OCI-LY7 (cell line): ENCODE measurements at regions not wholly inside any gene's neighbourhood (a gene's known extent, or its start where the extent isn't known, plus 50 kb on each side); places are given as distances from the start of the nearest gene placed in this dataset.

Experiments used
- BruUV-seq: library from RNA; stranded (reverse); fragments of 400-500 nt; replicated peaks from 2 replicates; lab custom pipeline; 2021; lab: Mats Ljungman, UMichigan
- CTCF ChIA-PET: fragments of 300-600 bp; sonication (Branson Sonifier 250); formaldehyde crosslinking; loops from one replicate; lab custom pipeline; 2022; ENCODE audit warnings: antibody characterized with exemption; ENCODE audit not compliant: unreplicated experiment; lab: Charles Lee
- POLR2A ChIA-PET: fragments of 300-600 bp; sonication (Branson Sonifier 250); formaldehyde crosslinking; loops from one replicate; lab custom pipeline; 2022; ENCODE audit warnings: antibody characterized with exemption; lab: Charles Lee
- DNase-seq: peaks from one replicate; pipeline ENCODE4 v3.0.0-alpha.2; 2015; ENCODE audit warnings: low spot score
- H2AFZ ChIP-seq: fragments of 200-600 bp; sonication (generic), shearing (Covaris generic); 2 replicates; pipeline ENCODE4 v1.6.1; 2014; ENCODE audit warnings: mild to moderate bottlenecking, antibody characterized with exemption, low read length, moderate library complexity
- H3K27ac ChIP-seq: fragments of 200-600 bp; sonication (generic); 2 replicates; pipeline ENCODE4 v1.5.1; 2014; ENCODE audit warnings: mixed run types, low read depth, mild to moderate bottlenecking, moderate library complexity, low read length, inconsistent platforms; ENCODE audit not compliant: poor library complexity, severe bottlenecking
- H3K36me3 ChIP-seq: fragments of 200-600 bp; sonication (generic); 2 replicates; pipeline ENCODE4 v1.6.1; 2014; ENCODE audit warnings: mild to moderate bottlenecking, antibody characterized with exemption, low read length, moderate library complexity, mixed read lengths; ENCODE audit not compliant: insufficient read depth
- H3K4me1 ChIP-seq: fragments of 200-600 bp; sonication (generic); 2 replicates; pipeline ENCODE4 v1.5.1; 2014; ENCODE audit warnings: mild to moderate bottlenecking, low read length; ENCODE audit not compliant: insufficient read depth, poor library complexity, severe bottlenecking
- H3K4me2 ChIP-seq: fragments of 200-600 bp; sonication (generic); 2 replicates; pipeline ENCODE4 v1.6.1; 2014; ENCODE audit warnings: mild to moderate bottlenecking, low read length
- H3K4me3 ChIP-seq: fragments of 200-600 bp; sonication (generic); 2 replicates; pipeline ENCODE4 v1.5.1; 2014; ENCODE audit warnings: mild to moderate bottlenecking, low read depth, low read length; ENCODE audit not compliant: poor library complexity, severe bottlenecking
- H3K79me2 ChIP-seq: fragments of 200-600 bp; sonication (generic); 2 replicates; pipeline ENCODE4 v1.6.1; 2016; ENCODE audit warnings: low read depth, mild to moderate bottlenecking, low read length, moderate library complexity, mixed read lengths; ENCODE audit not compliant: insufficient read depth
- H3K9me2 ChIP-seq: fragments of 200-600 bp; sonication (generic); 2 replicates; pipeline ENCODE4 v1.6.1; 2016; ENCODE audit warnings: mild to moderate bottlenecking, low read length, mixed read lengths; ENCODE audit not compliant: insufficient read depth
- H3K9me3 ChIP-seq: fragments of 200-600 bp; sonication (generic); 2 replicates; pipeline ENCODE4 v1.6.1; 2014; ENCODE audit warnings: mild to moderate bottlenecking, mixed run types, low read length, mixed read lengths
- H4K20me1 ChIP-seq: fragments of 200-600 bp; sonication (generic); 2 replicates; pipeline ENCODE4 v1.6.1; 2014; ENCODE audit warnings: mild to moderate bottlenecking, antibody characterized with exemption, low read length, moderate library complexity, mixed read lengths; ENCODE audit not compliant: insufficient read depth
- EZH2phosphoT487 ChIP-seq: fragments of 200-600 bp; sonication (generic); IDR thresholded peaks from 2 replicates; pipeline ENCODE4 v1.6.1; 2018; ENCODE audit warnings: low read depth, borderline replicate concordance, mild to moderate bottlenecking, mixed run types, antibody characterized with exemption, low read length, moderate library complexity, mixed read lengths
- intact Hi-C: fragments of 100-400 bp; cut with micrococcal nuclease; formaldehyde crosslinking; loops from one replicate; pipeline ENCODE4 v1.10.0; 2022; ENCODE audit not compliant: unreplicated experiment
- TF ChIP-seq, protein P1 (sequence below): fragments of 200-600 bp; sonication (generic); conservative IDR thresholded peaks from 2 replicates; pipeline ENCODE4 v1.5.1; 2014; ENCODE audit warnings: mild to moderate bottlenecking, antibody characterized with exemption, low read length, moderate library complexity, mixed read lengths

- no peak for TF ChIP-seq EZH2phosphoT487
- TF ChIP-seq, protein P1, sequence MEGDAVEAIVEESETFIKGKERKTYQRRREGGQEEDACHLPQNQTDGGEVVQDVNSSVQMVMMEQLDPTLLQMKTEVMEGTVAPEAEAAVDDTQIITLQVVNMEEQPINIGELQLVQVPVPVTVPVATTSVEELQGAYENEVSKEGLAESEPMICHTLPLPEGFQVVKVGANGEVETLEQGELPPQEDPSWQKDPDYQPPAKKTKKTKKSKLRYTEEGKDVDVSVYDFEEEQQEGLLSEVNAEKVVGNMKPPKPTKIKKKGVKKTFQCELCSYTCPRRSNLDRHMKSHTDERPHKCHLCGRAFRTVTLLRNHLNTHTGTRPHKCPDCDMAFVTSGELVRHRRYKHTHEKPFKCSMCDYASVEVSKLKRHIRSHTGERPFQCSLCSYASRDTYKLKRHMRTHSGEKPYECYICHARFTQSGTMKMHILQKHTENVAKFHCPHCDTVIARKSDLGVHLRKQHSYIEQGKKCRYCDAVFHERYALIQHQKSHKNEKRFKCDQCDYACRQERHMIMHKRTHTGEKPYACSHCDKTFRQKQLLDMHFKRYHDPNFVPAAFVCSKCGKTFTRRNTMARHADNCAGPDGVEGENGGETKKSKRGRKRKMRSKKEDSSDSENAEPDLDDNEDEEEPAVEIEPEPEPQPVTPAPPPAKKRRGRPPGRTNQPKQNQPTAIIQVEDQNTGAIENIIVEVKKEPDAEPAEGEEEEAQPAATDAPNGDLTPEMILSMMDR, result no peak
- BruUV-seq, result no TSS peak
These were observed 1595.1 kb upstream of the MIR17HG start for GRCh38 chr13:89752394-89752793.

DNA sequence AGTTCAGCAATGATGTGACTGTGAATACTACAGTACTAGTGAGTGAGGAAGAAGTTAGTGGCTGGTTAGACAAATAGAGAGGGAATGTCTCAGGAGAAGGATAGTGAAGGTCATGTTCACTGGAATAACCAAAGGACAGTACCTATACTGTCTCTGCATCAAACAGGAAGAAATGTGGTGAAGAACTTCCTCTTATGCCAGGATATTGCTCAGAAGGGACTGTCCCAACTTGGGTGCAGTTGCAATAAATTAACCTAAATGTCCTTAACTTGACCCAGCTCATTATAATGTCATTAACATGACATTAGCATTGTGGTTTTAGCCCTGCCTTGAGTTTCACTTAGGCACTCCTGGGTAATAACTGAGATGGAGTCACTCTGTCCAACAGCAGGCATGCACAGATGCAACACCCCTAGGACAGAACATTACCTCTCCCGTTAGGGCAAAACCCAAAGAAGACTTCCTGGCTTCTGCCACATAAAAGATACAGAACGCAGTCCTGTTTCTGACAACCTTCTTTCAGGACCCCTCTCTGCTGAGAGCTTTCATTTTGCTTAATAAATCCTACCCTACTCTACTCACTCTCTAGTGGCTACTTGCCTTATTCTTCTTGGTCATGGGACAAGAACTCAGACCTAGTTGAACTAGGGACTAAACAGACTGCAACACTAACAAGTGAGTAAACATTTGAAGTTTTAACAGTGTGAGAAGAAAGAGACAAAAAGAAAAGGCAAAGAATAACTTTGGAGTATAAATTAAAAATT is 1591.6 kb upstream of the MIR17HG start:
- Histone ChIP-seq H3K9me2 (no peaks in the 10 kb centered on the region), H4K20me1 (no peaks in the 10 kb centered on the region), H3K4me1 (no peaks in the 10 kb centered on the region), H3K4me3 (no peak overlapping the region), H2AFZ (no peak overlapping the region), H3K27ac (no peak overlapping the region), H3K4me2 (no peak overlapping the region), H3K9me3 (peaks cover 34% of the 10 kb centered on the region), H3K79me2 (no peaks in the 10 kb centered on the region), H3K36me3 (no peaks in the 10 kb centered on the region)
- intact Hi-C loops, result no loop called here
- no peak for TF ChIP-seq EZH2phosphoT487
- TF ChIP-seq, protein P1, result no peak
- no TSS peak for BruUV-seq
- ChIA-PET POLR2A (no interaction called here), CTCF (no interaction called here)
- peak; percentile 19 for DNase-seq

More at GRCh38 chr13:89752394-89752793, 1595.1 kb upstream of the MIR17HG start:
- Histone ChIP-seq H3K4me1 (no peaks in the 10 kb centered on the region), H3K27ac (no peak overlapping the region), H2AFZ (no peak overlapping the region), H3K4me2 (no peak overlapping the region), H3K4me3 (no peak overlapping the region), H3K9me2 (no peaks in the 10 kb centered on the region), H4K20me1 (no peaks in the 10 kb centered on the region), H3K36me3 (no peaks in the 10 kb centered on the region), H3K9me3 (peaks cover 39% of the 10 kb centered on the region), H3K79me2 (no peaks in the 10 kb centered on the region)
- ChIA-PET CTCF (no interaction called here), POLR2A (no interaction called here)
- no peak for DNase-seq
- intact Hi-C loops, result no loop called here

GRCh38 chr13:89763005-89763404 is 1584.5 kb upstream of the MIR17HG start:
- Histone ChIP-seq H3K79me2 (no peaks in the 10 kb centered on the region), H3K9me3 (peaks cover 13% of the 10 kb centered on the region), H2AFZ (no peak overlapping the region), H3K36me3 (no peaks in the 10 kb centered on the region), H3K4me1 (no peaks in the 10 kb centered on the region), H3K9me2 (no peaks in the 10 kb centered on the region), H4K20me1 (no peaks in the 10 kb centered on the region), H3K4me2 (no peak overlapping the region), H3K4me3 (no peak overlapping the region), H3K27ac (no peak overlapping the region)
- POLR2A ChIA-PET, result interaction anchor here (0.6 to 1.2 kb wide), 2 partner anchors 9 to 23 kb away, joined by 3 to 4 read pairs; no protein-coding TSS in a partner anchor
- DNase-seq, result no peak
- CTCF ChIA-PET, result no interaction called here
- intact Hi-C loops, result no loop called here
- no peak for TF ChIP-seq EZH2phosphoT487
- TF ChIP-seq, protein P1, result no peak
- BruUV-seq, result no TSS peak
